ENCODE measurements at regions not wholly inside any gene's neighbourhood (a gene's known extent, or its start where the extent isn't known, plus 50 kb on each side); places are given as distances from the start of the nearest gene placed in this dataset.

DNA sequence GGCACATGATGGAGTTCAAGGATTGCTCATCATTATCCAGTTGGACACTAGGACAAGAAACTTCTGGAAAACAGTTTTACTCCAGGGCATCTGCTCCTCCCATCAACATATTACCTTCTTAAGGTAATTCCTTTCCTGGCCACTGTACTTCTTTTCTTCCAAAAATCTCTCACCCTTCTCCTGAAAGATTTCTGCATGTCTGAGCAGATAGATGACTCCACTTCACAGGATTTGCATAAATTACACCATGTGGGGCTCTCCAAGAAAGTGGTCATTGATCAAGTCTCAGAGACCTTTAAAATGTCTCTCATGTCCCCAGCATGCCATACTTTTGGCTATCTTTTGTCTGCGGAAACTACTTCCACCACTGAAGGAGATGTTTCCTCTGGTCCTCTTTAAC lies 103.2 kb upstream of the TNFAIP3 start:
- H3K4me3 ChIP-seq (ENCODE audit: low read depth, poor library complexity, severe bottlenecking): no peak overlapping the region
- WGBS, 2 donors: 91 to 94% methylated on average over 1 of the region's 1 CpG
- no peak for TF ChIP-seq POLR2A (IDR thresholded peaks at IDR 0.05)
- TF ChIP-seq, protein P1, sequence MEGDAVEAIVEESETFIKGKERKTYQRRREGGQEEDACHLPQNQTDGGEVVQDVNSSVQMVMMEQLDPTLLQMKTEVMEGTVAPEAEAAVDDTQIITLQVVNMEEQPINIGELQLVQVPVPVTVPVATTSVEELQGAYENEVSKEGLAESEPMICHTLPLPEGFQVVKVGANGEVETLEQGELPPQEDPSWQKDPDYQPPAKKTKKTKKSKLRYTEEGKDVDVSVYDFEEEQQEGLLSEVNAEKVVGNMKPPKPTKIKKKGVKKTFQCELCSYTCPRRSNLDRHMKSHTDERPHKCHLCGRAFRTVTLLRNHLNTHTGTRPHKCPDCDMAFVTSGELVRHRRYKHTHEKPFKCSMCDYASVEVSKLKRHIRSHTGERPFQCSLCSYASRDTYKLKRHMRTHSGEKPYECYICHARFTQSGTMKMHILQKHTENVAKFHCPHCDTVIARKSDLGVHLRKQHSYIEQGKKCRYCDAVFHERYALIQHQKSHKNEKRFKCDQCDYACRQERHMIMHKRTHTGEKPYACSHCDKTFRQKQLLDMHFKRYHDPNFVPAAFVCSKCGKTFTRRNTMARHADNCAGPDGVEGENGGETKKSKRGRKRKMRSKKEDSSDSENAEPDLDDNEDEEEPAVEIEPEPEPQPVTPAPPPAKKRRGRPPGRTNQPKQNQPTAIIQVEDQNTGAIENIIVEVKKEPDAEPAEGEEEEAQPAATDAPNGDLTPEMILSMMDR (IDR thresholded peaks at IDR 0.05): no peak
- no peak for DNase-seq (ENCODE audit: low spot score in 2 of 2)
- intact Hi-C loops (cut with DNase I; ENCODE audit: low total_unique reads): no loop called here

- no peak overlapping the region for H3K4me3 ChIP-seq (ENCODE audit: low read depth, poor library complexity, severe bottlenecking)
- intact Hi-C loops (cut with DNase I; ENCODE audit: low total_unique reads): no loop called here
- TF ChIP-seq POLR2A (IDR thresholded peaks at IDR 0.05): no peak
- TF ChIP-seq, protein P1 (IDR thresholded peaks at IDR 0.05): no peak
- DNase-seq (ENCODE audit: low spot score in 2 of 2): no peak
These were observed 102.6 kb upstream of the TNFAIP3 start for GRCh38 chr6:137764464-137764863.

DNA sequence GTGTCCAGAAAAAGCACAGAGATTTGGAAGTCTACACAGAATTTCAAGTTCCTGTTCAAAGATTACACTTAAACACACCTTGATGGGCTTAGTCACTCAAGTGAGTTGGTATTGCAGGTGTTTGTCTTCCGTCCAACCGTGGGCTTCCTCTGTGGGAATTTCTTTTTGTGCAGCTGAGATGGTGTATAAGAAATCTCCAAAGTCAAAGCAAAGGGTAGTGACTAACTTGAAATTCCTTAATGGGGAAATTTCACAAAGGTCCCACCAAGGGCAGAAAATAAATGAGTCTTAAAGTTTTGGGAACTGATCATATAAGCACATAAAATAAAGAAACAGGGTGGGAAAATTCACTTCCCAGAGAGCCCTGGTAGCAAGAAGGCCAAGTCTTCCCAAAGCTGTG lies 102.0 kb upstream of the TNFAIP3 start:
- 75 to 88% methylated on average over 2 of the region's 2 CpGs for WGBS, 2 donors
- H3K4me3 ChIP-seq (ENCODE audit: low read depth, poor library complexity, severe bottlenecking): no peak overlapping the region
- no peak for TF ChIP-seq POLR2A (IDR thresholded peaks at IDR 0.05)
- TF ChIP-seq, protein P1 (IDR thresholded peaks at IDR 0.05): no peak
- no peak for DNase-seq (ENCODE audit: low spot score in 2 of 2)
- intact Hi-C loops (cut with DNase I; ENCODE audit: low total_unique reads): no loop called here

- TF ChIP-seq, protein P1 (IDR thresholded peaks at IDR 0.05): no peak
- TF ChIP-seq POLR2A (IDR thresholded peaks at IDR 0.05): no peak
- DNase-seq (ENCODE audit: low spot score in 2 of 2): no peak
- no peak overlapping the region for H3K4me3 ChIP-seq (ENCODE audit: low read depth, poor library complexity, severe bottlenecking)
- intact Hi-C loops (cut with DNase I; ENCODE audit: low total_unique reads): no loop called here
- 93 to 95% methylated on average over 5 of the region's 5 CpGs for WGBS, 2 donors
These were observed 100.3 kb upstream of the TNFAIP3 start for GRCh38 chr6:137766596-137767370.

- 97% methylated on average over 2 of the region's 2 CpGs for WGBS, 2 donors
- DNase-seq (ENCODE audit: low spot score in 2 of 2): no peak
- TF ChIP-seq, protein P1 (IDR thresholded peaks at IDR 0.05): no peak
- no peak for TF ChIP-seq POLR2A (IDR thresholded peaks at IDR 0.05)
- H3K4me3 ChIP-seq (ENCODE audit: low read depth, poor library complexity, severe bottlenecking): no peak overlapping the region
- intact Hi-C loops (cut with DNase I; ENCODE audit: low total_unique reads): no loop called here
These were observed 99.6 kb upstream of the TNFAIP3 start for GRCh38 chr6:137767465-137767864.

All from lower leg skin (tissue), 4 donors.